A673 (cell line): ENCODE measurements at regions not wholly inside any gene's neighbourhood (a gene's known extent, or its start where the extent isn't known, plus 50 kb on each side); places are given as distances from the start of the nearest gene placed in this dataset.

Source experiments
- EZH2 ChIP-seq: fragments of 200-600 bp; sonication (generic); IDR thresholded peaks from 2 replicates; pipeline ENCODE4 v1.6.1; 2017; ENCODE audit warnings: borderline replicate concordance, low read depth, mild to moderate bottlenecking, mixed read lengths, antibody characterized with exemption, low read length; ENCODE audit not compliant: poor library complexity, severe bottlenecking
- TF ChIP-seq, protein P1 (sequence below): fragments of 300-800, 200-600 bp; sonication (generic); conservative IDR thresholded peaks from 2 replicates; pipeline ENCODE4 v1.5.1; 2017; ENCODE audit warnings: low read depth, mild to moderate bottlenecking, antibody characterized with exemption, low read length, moderate library complexity, mixed read lengths

GRCh38 chr11:116653206-116653605 is 119.6 kb downstream of the BUD13 start:
- TF ChIP-seq, protein P1, sequence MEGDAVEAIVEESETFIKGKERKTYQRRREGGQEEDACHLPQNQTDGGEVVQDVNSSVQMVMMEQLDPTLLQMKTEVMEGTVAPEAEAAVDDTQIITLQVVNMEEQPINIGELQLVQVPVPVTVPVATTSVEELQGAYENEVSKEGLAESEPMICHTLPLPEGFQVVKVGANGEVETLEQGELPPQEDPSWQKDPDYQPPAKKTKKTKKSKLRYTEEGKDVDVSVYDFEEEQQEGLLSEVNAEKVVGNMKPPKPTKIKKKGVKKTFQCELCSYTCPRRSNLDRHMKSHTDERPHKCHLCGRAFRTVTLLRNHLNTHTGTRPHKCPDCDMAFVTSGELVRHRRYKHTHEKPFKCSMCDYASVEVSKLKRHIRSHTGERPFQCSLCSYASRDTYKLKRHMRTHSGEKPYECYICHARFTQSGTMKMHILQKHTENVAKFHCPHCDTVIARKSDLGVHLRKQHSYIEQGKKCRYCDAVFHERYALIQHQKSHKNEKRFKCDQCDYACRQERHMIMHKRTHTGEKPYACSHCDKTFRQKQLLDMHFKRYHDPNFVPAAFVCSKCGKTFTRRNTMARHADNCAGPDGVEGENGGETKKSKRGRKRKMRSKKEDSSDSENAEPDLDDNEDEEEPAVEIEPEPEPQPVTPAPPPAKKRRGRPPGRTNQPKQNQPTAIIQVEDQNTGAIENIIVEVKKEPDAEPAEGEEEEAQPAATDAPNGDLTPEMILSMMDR = no peak
- TF ChIP-seq EZH2 = no peak
